ENCODE measurements at regions not wholly inside any gene's neighbourhood (a gene's known extent, or its start where the extent isn't known, plus 50 kb on each side); places are given as distances from the start of the nearest gene placed in this dataset.

GRCh38 chr7:41135511-41135910 is 567.4 kb downstream of the INHBA start:
- TF ChIP-seq CTCF (IDR thresholded peaks at IDR 0.05) (no peak), POLR2AphosphoS5 (IDR thresholded peaks at IDR 0.05) (no peak), POLR2A (IDR thresholded peaks at IDR 0.05) (no peak)

Measured in breast epithelium (tissue), 3 donors.